ENCODE measurements at regions not wholly inside any gene's neighbourhood (a gene's known extent, or its start where the extent isn't known, plus 50 kb on each side); places are given as distances from the start of the nearest gene placed in this dataset.

GRCh38 chr6:50600280-50600679 lies 113.0 kb upstream of the TFAP2D start:
- TF ChIP-seq CTCF (IDR thresholded peaks at IDR 0.05; ENCODE audit: low read depth, low read length), result no peak
- H3K4me3 ChIP-seq (replicated peaks in 1 of 2; ENCODE audit: low read depth in 2 of 2, low read length in 2 of 2), result no peak overlapping the region
- no peak for DNase-seq (ENCODE audit: low read depth in 2 of 2)

DNA sequence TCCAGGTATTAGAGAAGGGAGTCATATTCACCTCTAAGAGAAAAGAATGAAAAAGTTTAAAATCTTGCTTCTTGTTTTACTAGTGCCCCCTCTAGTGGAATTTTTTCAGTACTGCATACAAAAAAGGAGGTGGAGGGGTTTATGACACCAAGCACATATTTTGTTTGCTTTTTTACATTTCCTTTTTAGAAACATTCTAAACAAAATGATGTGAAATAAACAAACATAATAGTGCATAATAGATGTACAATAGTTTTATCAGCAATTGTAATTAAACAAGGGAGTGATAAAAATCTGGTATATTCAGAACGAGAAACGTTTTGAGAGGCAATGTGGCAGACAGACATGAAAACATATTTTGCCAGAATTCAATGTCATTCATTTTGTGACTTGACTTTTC lies 111.0 kb upstream of the TFAP2D start:
- peak; percentile 41 to 56 for DNase-seq (ENCODE audit: low read depth in 2 of 2)
- peak; percentile 67 for TF ChIP-seq CTCF (IDR thresholded peaks at IDR 0.05; ENCODE audit: low read depth, low read length)
- H3K4me3 ChIP-seq (replicated peaks in 1 of 2; ENCODE audit: low read depth in 2 of 2, low read length in 2 of 2), result no peak overlapping the region

DNA sequence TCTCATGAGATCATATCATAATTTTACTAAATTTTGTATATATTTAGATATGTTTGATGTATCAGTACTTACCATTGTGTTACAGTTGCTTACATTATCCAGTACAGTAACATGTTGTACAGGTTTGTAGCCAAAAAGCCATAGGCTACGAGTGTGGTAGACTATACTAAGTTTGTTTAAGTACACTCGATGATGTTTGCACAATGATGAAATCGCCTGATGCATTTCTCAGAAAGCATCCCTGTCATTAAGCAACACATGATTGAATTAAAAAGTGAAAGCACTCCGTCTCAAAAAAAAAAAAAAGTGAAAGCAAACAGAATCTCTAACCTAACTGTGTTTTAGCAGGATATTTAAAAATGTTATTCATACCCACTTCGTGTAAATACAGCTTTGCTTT lies 104.9 kb upstream of the TFAP2D start:
- no peak for DNase-seq (ENCODE audit: low read depth in 2 of 2)
- TF ChIP-seq CTCF (IDR thresholded peaks at IDR 0.05; ENCODE audit: low read depth, low read length), result no peak
- no peak overlapping the region for H3K4me3 ChIP-seq (replicated peaks in 1 of 2; ENCODE audit: low read depth in 2 of 2, low read length in 2 of 2)

- no peak overlapping the region for H3K4me3 ChIP-seq (replicated peaks in 1 of 2; ENCODE audit: low read depth in 2 of 2, low read length in 2 of 2)
- TF ChIP-seq CTCF (IDR thresholded peaks at IDR 0.05; ENCODE audit: low read depth, low read length), result no peak
- no peak for DNase-seq (ENCODE audit: low read depth in 2 of 2)
Measured at GRCh38 chr6:50610562-50610961, 102.8 kb upstream of the TFAP2D start.

DNA sequence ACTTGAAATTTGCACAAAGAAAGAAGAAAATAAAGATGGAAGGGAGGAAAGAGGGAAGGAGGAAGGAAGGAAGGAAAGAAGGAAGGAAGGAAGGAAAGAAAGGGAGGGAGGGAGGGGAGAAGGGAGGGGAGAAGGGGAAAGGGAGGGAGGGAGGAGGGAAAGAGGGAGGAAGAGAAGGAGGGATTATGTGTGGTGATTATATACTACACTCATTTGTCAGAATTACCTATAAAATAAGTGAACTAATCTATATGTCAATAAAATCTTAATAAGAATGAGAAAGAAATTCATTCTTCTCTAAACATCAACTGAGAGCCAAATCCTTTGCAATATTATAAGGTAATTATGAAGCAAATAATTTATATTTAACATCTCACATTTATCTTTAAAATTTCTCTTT lies 77.9 kb upstream of the TFAP2D start:
- TF ChIP-seq CTCF (IDR thresholded peaks at IDR 0.05; ENCODE audit: low read depth, low read length), result no peak
- no peak overlapping the region for H3K4me3 ChIP-seq (replicated peaks in 1 of 2; ENCODE audit: low read depth in 2 of 2, low read length in 2 of 2)
- no peak for DNase-seq (ENCODE audit: low read depth in 2 of 2)

GRCh38 chr6:50637267-50637666 lies 76.1 kb upstream of the TFAP2D start:
- TF ChIP-seq CTCF (IDR thresholded peaks at IDR 0.05; ENCODE audit: low read depth, low read length), result no peak
- H3K4me3 ChIP-seq (replicated peaks in 1 of 2; ENCODE audit: low read depth in 2 of 2, low read length in 2 of 2), result no peak overlapping the region
- no peak for DNase-seq (ENCODE audit: low read depth in 2 of 2)

DNA sequence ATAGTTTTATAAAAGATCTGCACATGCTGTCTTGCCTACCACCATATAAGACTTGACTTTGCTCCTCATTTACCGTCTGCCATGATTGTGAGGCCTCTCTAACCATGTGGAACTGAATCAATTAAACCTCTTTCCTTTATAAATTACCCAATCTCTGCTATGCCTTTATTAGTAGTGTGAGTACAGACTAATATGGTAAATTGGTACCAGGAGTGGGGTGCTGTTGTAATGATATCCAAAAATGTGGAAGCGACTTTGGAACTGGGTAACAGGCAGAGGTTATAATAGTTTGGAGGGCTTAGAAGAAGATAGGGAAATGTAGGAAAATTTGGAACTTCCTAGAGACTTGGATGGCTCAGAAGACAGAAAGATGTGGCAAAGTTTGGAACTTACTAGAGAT lies 64.2 kb upstream of the TFAP2D start:
- H3K4me3 ChIP-seq (replicated peaks in 1 of 2; ENCODE audit: low read depth in 2 of 2, low read length in 2 of 2), result no peak overlapping the region
- DNase-seq (ENCODE audit: low read depth in 2 of 2), result no peak
- no peak for TF ChIP-seq CTCF (IDR thresholded peaks at IDR 0.05; ENCODE audit: low read depth, low read length)
